ENCODE measurements at regions not wholly inside any gene's neighbourhood (a gene's known extent, or its start where the extent isn't known, plus 50 kb on each side); places are given as distances from the start of the nearest gene placed in this dataset.

- peaks cover 0 to 5% (median 2%) of the 10 kb centered on the region in 5 donors for H3K9me3 Mint-ChIP-seq
- ChIA-PET CTCF (no interaction called here), POLR2A (no interaction called here)
- no peaks in the 10 kb centered on the region for H3K9me3 ChIP-seq (ENCODE audit: low read length)
- DNase-seq, result no peak
- H3K27me3 ChIP-seq (ENCODE audit: insufficient read depth, low read length, poor library complexity, severe bottlenecking), result no peaks in the 10 kb centered on the region
- no peaks in the 10 kb centered on the region for H3K4me1 ChIP-seq (ENCODE audit: insufficient read depth, low read length)
- H3K4me3 Mint-ChIP-seq, result no peak overlapping the region
- H3K27ac ChIP-seq (ENCODE audit: low read depth, low read length), result no peak overlapping the region
- H3K27ac Mint-ChIP-seq, result no peak overlapping the region
- H3K36me3 ChIP-seq (ENCODE audit: insufficient read depth, low read length), result no peaks in the 10 kb centered on the region
- no peaks in the 10 kb centered on the region for H3K4me1 Mint-ChIP-seq
- H3K36me3 Mint-ChIP-seq, result no peaks in the 10 kb centered on the region
- H3K27me3 Mint-ChIP-seq, result no peaks in the 10 kb centered on the region
- H3K4me3 ChIP-seq (ENCODE audit: low read length), result no peak overlapping the region
Observed at GRCh38 chr18:60671021-60671420, 298.4 kb upstream of the MC4R start.

GRCh38 chr18:60675126-60675525, 302.6 kb upstream of the MC4R start:
- Histone ChIP-seq H3K9me3 (ENCODE audit: low read length) (no peaks in the 10 kb centered on the region), H3K4me3 (ENCODE audit: low read length) (no peak overlapping the region), H3K4me1 (ENCODE audit: insufficient read depth, low read length) (no peaks in the 10 kb centered on the region), H3K36me3 (ENCODE audit: insufficient read depth, low read length) (no peaks in the 10 kb centered on the region), H3K27me3 (ENCODE audit: insufficient read depth, low read length, poor library complexity, severe bottlenecking) (no peaks in the 10 kb centered on the region), H3K27ac (ENCODE audit: low read depth, low read length) (no peak overlapping the region)
- no peak for DNase-seq
- Mint-ChIP-seq H3K27ac (no peak overlapping the region), H3K4me1 (no peaks in the 10 kb centered on the region), H3K27me3 (no peaks in the 10 kb centered on the region), H3K4me3 (no peak overlapping the region), H3K9me3 (peaks cover 0 to 15% (median 6%) of the 10 kb centered on the region in 5 donors), H3K36me3 (no peaks in the 10 kb centered on the region)
- POLR2A ChIA-PET, result no interaction called here
- CTCF ChIA-PET, result no interaction called here

GRCh38 chr18:60675801-60676200, 303.2 kb upstream of the MC4R start:
- Mint-ChIP-seq H3K27me3 (no peaks in the 10 kb centered on the region), H3K4me1 (no peaks in the 10 kb centered on the region), H3K36me3 (no peaks in the 10 kb centered on the region), H3K4me3 (no peak overlapping the region), H3K9me3 (peaks cover 0 to 15% (median 7%) of the 10 kb centered on the region in 5 donors), H3K27ac (no peak overlapping the region)
- Histone ChIP-seq H3K36me3 (ENCODE audit: insufficient read depth, low read length) (no peaks in the 10 kb centered on the region), H3K4me3 (ENCODE audit: low read length) (no peak overlapping the region), H3K27ac (ENCODE audit: low read depth, low read length) (no peak overlapping the region), H3K4me1 (ENCODE audit: insufficient read depth, low read length) (no peaks in the 10 kb centered on the region), H3K9me3 (ENCODE audit: low read length) (no peaks in the 10 kb centered on the region), H3K27me3 (ENCODE audit: insufficient read depth, low read length, poor library complexity, severe bottlenecking) (no peaks in the 10 kb centered on the region)
- DNase-seq, result no peak
- ChIA-PET CTCF (no interaction called here), POLR2A (no interaction called here)

DNA sequence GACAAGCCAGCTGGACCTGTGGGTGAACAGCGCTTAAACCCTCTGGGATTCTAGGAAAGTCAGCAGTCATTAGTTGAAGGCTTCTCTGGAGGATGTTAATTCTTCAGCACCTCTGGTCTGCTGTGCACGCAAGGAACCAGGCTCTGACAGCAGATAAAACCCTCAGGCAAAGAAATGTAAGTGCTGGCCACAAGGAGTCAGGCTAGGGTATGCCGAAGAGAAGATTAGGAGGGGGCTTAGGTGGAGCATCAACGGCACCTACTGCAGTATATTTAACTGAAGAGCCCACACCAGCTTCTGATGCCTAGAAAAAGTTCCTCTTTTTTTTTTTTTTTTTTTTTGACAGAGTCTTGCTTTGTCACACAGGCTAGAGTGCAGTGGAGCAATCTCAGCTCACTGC, 304.2 kb upstream of the MC4R start:
- no peak overlapping the region for H3K27ac ChIP-seq (ENCODE audit: low read depth, low read length)
- POLR2A ChIA-PET, result no interaction called here
- no peaks in the 10 kb centered on the region for H3K9me3 ChIP-seq (ENCODE audit: low read length)
- DNase-seq, result no peak
- H3K36me3 ChIP-seq (ENCODE audit: insufficient read depth, low read length), result no peaks in the 10 kb centered on the region
- no peaks in the 10 kb centered on the region for H3K4me1 ChIP-seq (ENCODE audit: insufficient read depth, low read length)
- Mint-ChIP-seq H3K9me3 (peaks cover 0 to 15% (median 7%) of the 10 kb centered on the region in 5 donors), H3K27ac (no peak overlapping the region), H3K27me3 (no peaks in the 10 kb centered on the region), H3K4me3 (no peak overlapping the region), H3K4me1 (no peaks in the 10 kb centered on the region), H3K36me3 (no peaks in the 10 kb centered on the region)
- H3K27me3 ChIP-seq (ENCODE audit: insufficient read depth, low read length, poor library complexity, severe bottlenecking), result no peaks in the 10 kb centered on the region
- CTCF ChIA-PET, result no interaction called here
- H3K4me3 ChIP-seq (ENCODE audit: low read length), result no peak overlapping the region

DNA sequence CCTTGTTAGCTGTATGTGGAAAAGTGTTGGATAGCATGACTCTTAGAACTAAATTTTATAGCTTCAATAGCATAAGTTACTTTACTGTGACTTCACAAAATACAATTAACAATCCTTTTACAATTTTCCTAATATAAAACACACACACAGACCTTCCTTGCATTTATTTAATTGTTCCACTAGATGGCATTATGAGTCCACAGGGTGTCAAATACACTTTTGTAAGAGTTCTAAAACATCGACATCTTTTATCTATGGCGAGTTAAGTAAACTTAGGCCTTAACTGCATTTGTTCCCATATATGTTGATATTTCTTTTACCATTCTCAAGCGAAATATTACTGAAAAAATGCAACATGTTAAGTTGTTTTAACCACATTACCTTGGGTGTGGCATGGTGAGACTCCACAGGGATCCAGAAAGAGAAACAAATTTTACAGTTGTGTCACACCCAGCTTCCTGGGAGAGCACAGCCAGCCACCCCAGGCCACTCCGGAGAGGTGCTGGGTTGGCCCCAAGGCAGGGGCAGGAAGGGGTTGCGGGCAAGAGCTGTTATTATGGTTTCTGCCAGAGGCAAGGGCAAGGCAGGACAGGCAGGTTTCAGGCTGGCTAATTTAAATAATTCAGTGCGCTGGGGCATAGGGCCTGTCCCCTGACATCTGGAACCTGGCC, 312.4 kb upstream of the MC4R start:
- no peaks in the 10 kb centered on the region for H3K27me3 ChIP-seq (ENCODE audit: insufficient read depth, low read length, poor library complexity, severe bottlenecking)
- H3K36me3 ChIP-seq (ENCODE audit: insufficient read depth, low read length), result no peaks in the 10 kb centered on the region
- no peak for DNase-seq
- Mint-ChIP-seq H3K27me3 (no peaks in the 10 kb centered on the region), H3K36me3 (no peaks in the 10 kb centered on the region), H3K27ac (no peak overlapping the region), H3K4me3 (no peak overlapping the region), H3K9me3 (peaks cover 0 to 4% (median 3%) of the 10 kb centered on the region in 5 donors), H3K4me1 (no peaks in the 10 kb centered on the region)
- no peak overlapping the region for H3K27ac ChIP-seq (ENCODE audit: low read depth, low read length)
- no peak overlapping the region for H3K4me3 ChIP-seq (ENCODE audit: low read length)
- ChIA-PET POLR2A (no interaction called here), CTCF (no interaction called here)
- no peaks in the 10 kb centered on the region for H3K9me3 ChIP-seq (ENCODE audit: low read length)
- no peaks in the 10 kb centered on the region for H3K4me1 ChIP-seq (ENCODE audit: insufficient read depth, low read length)

DNA sequence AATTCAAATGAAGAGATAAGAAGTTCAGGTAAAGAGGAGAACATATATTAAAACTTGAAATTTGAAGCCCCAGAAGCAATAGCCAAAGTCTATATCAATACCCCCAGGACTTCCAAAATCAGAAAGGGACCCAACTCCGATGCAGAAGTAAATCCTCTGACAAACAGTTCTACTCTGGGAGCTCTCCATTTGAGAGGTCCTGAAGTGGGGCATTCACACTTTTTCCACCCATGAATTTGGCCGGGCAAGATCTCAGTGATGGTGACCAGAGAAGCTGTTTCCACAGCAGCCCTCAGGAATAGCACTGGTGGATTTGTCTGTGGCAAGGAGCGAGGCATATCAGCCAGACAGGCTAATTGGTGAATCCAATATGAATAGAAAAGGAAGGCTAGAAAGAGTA, 313.6 kb upstream of the MC4R start:
- no peaks in the 10 kb centered on the region for H3K36me3 Mint-ChIP-seq
- no peaks in the 10 kb centered on the region for H3K9me3 ChIP-seq (ENCODE audit: low read length)
- H3K36me3 ChIP-seq (ENCODE audit: insufficient read depth, low read length), result no peaks in the 10 kb centered on the region
- ChIA-PET POLR2A (no interaction called here), CTCF (no interaction called here)
- DNase-seq, result no peak
- no peak overlapping the region for H3K4me3 Mint-ChIP-seq
- H3K9me3 Mint-ChIP-seq, result peaks cover 2 to 4% (median 2%) of the 10 kb centered on the region in 5 donors
- no peaks in the 10 kb centered on the region for H3K27me3 Mint-ChIP-seq
- H3K27me3 ChIP-seq (ENCODE audit: insufficient read depth, low read length, poor library complexity, severe bottlenecking), result no peaks in the 10 kb centered on the region
- H3K27ac ChIP-seq (ENCODE audit: low read depth, low read length), result no peak overlapping the region
- H3K4me1 ChIP-seq (ENCODE audit: insufficient read depth, low read length), result no peaks in the 10 kb centered on the region
- H3K4me1 Mint-ChIP-seq, result no peaks in the 10 kb centered on the region
- no peak overlapping the region for H3K27ac Mint-ChIP-seq
- H3K4me3 ChIP-seq (ENCODE audit: low read length), result no peak overlapping the region

- H3K4me1 Mint-ChIP-seq, result no peaks in the 10 kb centered on the region
- Histone ChIP-seq H3K27me3 (ENCODE audit: insufficient read depth, low read length, poor library complexity, severe bottlenecking) (no peaks in the 10 kb centered on the region), H3K4me3 (ENCODE audit: low read length) (no peak overlapping the region), H3K4me1 (ENCODE audit: insufficient read depth, low read length) (no peaks in the 10 kb centered on the region), H3K36me3 (ENCODE audit: insufficient read depth, low read length) (no peaks in the 10 kb centered on the region), H3K9me3 (ENCODE audit: low read length) (no peaks in the 10 kb centered on the region), H3K27ac (ENCODE audit: low read depth, low read length) (no peak overlapping the region)
- H3K27me3 Mint-ChIP-seq, result no peaks in the 10 kb centered on the region
- no peak overlapping the region for H3K4me3 Mint-ChIP-seq
- no peaks in the 10 kb centered on the region for H3K36me3 Mint-ChIP-seq
- peaks cover 0 to 12% (median 3%) of the 10 kb centered on the region in 5 donors for H3K9me3 Mint-ChIP-seq
- no peak for DNase-seq
- ChIA-PET CTCF (no interaction called here), POLR2A (no interaction called here)
- no peak overlapping the region for H3K27ac Mint-ChIP-seq
Observed at GRCh38 chr18:60691061-60691460, 318.5 kb upstream of the MC4R start.

DNA sequence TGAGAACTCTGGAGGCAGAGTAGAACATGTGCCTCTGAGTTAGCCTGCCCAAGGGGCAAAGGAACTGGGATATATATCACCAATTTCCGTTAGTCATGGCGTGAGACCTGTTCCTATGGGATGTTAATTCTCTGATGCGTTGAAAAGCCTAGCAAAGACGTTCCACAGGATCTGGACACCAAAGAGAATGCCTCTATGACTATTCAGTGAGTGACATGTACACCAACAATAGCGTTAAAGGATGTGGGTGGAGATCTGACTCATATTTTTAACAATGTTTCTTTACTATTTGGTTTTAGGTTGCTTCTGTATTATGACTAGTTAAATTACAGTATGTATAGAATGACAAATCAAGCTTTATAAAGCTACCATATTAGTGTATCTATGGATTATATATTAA, 320.9 kb upstream of the MC4R start:
- H3K27ac ChIP-seq (ENCODE audit: low read depth, low read length), result no peak overlapping the region
- ChIA-PET CTCF (no interaction called here), POLR2A (no interaction called here)
- no peaks in the 10 kb centered on the region for H3K36me3 ChIP-seq (ENCODE audit: insufficient read depth, low read length)
- no peak for DNase-seq
- Mint-ChIP-seq H3K4me3 (no peak overlapping the region), H3K4me1 (no peaks in the 10 kb centered on the region), H3K27me3 (no peaks in the 10 kb centered on the region), H3K9me3 (peaks cover 0 to 20% (median 4%) of the 10 kb centered on the region in 5 donors), H3K36me3 (no peaks in the 10 kb centered on the region), H3K27ac (no peak overlapping the region)
- H3K27me3 ChIP-seq (ENCODE audit: insufficient read depth, low read length, poor library complexity, severe bottlenecking), result no peaks in the 10 kb centered on the region
- H3K9me3 ChIP-seq (ENCODE audit: low read length), result no peaks in the 10 kb centered on the region
- H3K4me1 ChIP-seq (ENCODE audit: insufficient read depth, low read length), result no peaks in the 10 kb centered on the region
- H3K4me3 ChIP-seq (ENCODE audit: low read length), result no peak overlapping the region

GRCh38 chr18:60698901-60699300, 326.3 kb upstream of the MC4R start:
- POLR2A ChIA-PET, result no interaction called here
- CTCF ChIA-PET, result no interaction called here
- no peaks in the 10 kb centered on the region for H3K9me3 ChIP-seq (ENCODE audit: low read length)
- Mint-ChIP-seq H3K36me3 (no peaks in the 10 kb centered on the region), H3K9me3 (peaks cover 2 to 32% (median 5%) of the 10 kb centered on the region in 5 donors), H3K4me3 (no peak overlapping the region), H3K4me1 (no peaks in the 10 kb centered on the region), H3K27ac (no peak overlapping the region), H3K27me3 (no peaks in the 10 kb centered on the region)
- H3K36me3 ChIP-seq (ENCODE audit: insufficient read depth, low read length), result no peaks in the 10 kb centered on the region
- no peak overlapping the region for H3K4me3 ChIP-seq (ENCODE audit: low read length)
- no peak overlapping the region for H3K27ac ChIP-seq (ENCODE audit: low read depth, low read length)
- no peaks in the 10 kb centered on the region for H3K4me1 ChIP-seq (ENCODE audit: insufficient read depth, low read length)
- no peaks in the 10 kb centered on the region for H3K27me3 ChIP-seq (ENCODE audit: insufficient read depth, low read length, poor library complexity, severe bottlenecking)
- no peak for DNase-seq
